Endothelial cell of umbilical vein (primary cell): ENCODE measurements at regions not wholly inside any gene's neighbourhood (a gene's known extent, or its start where the extent isn't known, plus 50 kb on each side); places are given as distances from the start of the nearest gene placed in this dataset.

Source experiments
- BruUV-seq: library from RNA; stranded (reverse); fragments of 400-500 nt; replicated peaks from 2 replicates; lab custom pipeline; 2021; lab: Mats Ljungman, UMichigan
- CTCF ChIA-PET: fragments of 300-600, 350-600 bp; sonication (Branson Sonifier 250); formaldehyde crosslinking; loops from one replicate; lab custom pipeline; 2021; ENCODE audit warnings: antibody characterized with exemption, inconsistent platforms; lab: Charles Lee
- POLR2A ChIA-PET: fragments of 300-600, 350-600 bp; sonication (Branson Sonifier 250); formaldehyde crosslinking; loops from one replicate; lab custom pipeline; 2021; ENCODE audit warnings: antibody characterized with exemption, inconsistent platforms; lab: Charles Lee
- DNase-seq: peaks from one replicate; pipeline ENCODE4 v3.0.0-alpha.2; 2011; ENCODE audit warnings: low read depth, low spot score
- FAIRE-seq: peaks from 2 replicates; lab custom pipeline; 2011; peaks lifted over from hg19 to GRCh38; lab: Jason Lieb, UNC
- H2AFZ ChIP-seq: 2 replicates; pipeline ENCODE4 v1.6.0; 2012; ENCODE audit warnings: low read depth, low read length, control low read depth, inconsistent platforms
- H3K27ac ChIP-seq: 2 replicates; pipeline ENCODE4 v1.5.1; 2011; ENCODE audit warnings: low read depth, mild to moderate bottlenecking, control low read depth, low read length, moderate library complexity; ENCODE audit not compliant: insufficient read depth
- H3K27me3 ChIP-seq, 2 experiments: 2 replicates each; pipeline versions ENCODE4 v1.6.0 to v1.6.1; 2011; ENCODE audit warnings: low read length in 2 of 2, mixed read lengths in 1 of 2; ENCODE audit not compliant: control insufficient read depth in 2 of 2, insufficient read depth in 2 of 2
- H3K36me3 ChIP-seq, 2 experiments: 2 replicates in 1 of 2; 3 replicates in 1 of 2; pipeline ENCODE4 v1.5.1; 2011; ENCODE audit warnings: low read length in 2 of 2, mild to moderate bottlenecking in 1 of 2, moderate library complexity in 1 of 2; ENCODE audit not compliant: control insufficient read depth in 2 of 2, insufficient read depth in 2 of 2; ENCODE audit errors: extremely low read depth in 1 of 2
- H3K4me1 ChIP-seq: 3 replicates; pipeline ENCODE4 v1.5.1; 2011; ENCODE audit warnings: mild to moderate bottlenecking, low read length; ENCODE audit not compliant: control insufficient read depth, insufficient read depth; ENCODE audit errors: extremely low read depth
- H3K4me2 ChIP-seq: 2 replicates; pipeline ENCODE4 v1.6.1; 2011; ENCODE audit warnings: low read length, control low read depth, mixed read lengths; ENCODE audit not compliant: insufficient read depth
- H3K4me3 ChIP-seq, 3 experiments: fragments of 200-600 bp in 1 of 3; sonication (generic), shearing (Covaris generic) in 1 of 3; replicated peaks in 1 of 3; 2 replicates each; pipeline ENCODE4 v1.5.1; 2011 to 2016; ENCODE audit warnings: control low read depth in 3 of 3, low read length in 3 of 3, mild to moderate bottlenecking in 2 of 3, inconsistent platforms in 1 of 3, low read depth in 1 of 3, moderate library complexity in 1 of 3; ENCODE audit not compliant: insufficient read depth in 1 of 3
- H3K79me2 ChIP-seq: 2 replicates; pipeline ENCODE4 v1.6.0; 2012; ENCODE audit warnings: low read length, inconsistent platforms; ENCODE audit not compliant: control insufficient read depth, insufficient read depth
- H3K9ac ChIP-seq: replicated peaks from 2 replicates; pipeline ENCODE3; 2011; ENCODE audit warnings: low read length, control low read depth; ENCODE audit not compliant: insufficient read depth; ENCODE audit errors: extremely low read depth
- H3K9me1 ChIP-seq: replicated peaks from 3 replicates; pipeline ENCODE4 v1.6.0; 2011; ENCODE audit warnings: mild to moderate bottlenecking, low read length; ENCODE audit not compliant: control insufficient read depth, insufficient read depth; ENCODE audit errors: extremely low read depth
- H3K9me3 ChIP-seq: replicated peaks from 2 replicates; pipeline ENCODE4 v1.5.1; 2012; ENCODE audit warnings: low read length, inconsistent platforms; ENCODE audit not compliant: control insufficient read depth, insufficient read depth
- H4K20me1 ChIP-seq: replicated peaks from 2 replicates; pipeline ENCODE3; 2011; ENCODE audit warnings: mild to moderate bottlenecking, low read length; ENCODE audit not compliant: control insufficient read depth, insufficient read depth; ENCODE audit errors: extremely low read depth
- EZH2 ChIP-seq: IDR thresholded peaks from 2 replicates; pipeline ENCODE4 v1.6.1; 2012; ENCODE audit warnings: borderline replicate concordance, low read depth, mild to moderate bottlenecking, moderate library complexity, low read length, inconsistent platforms; ENCODE audit not compliant: severe bottlenecking
- FOS ChIP-seq: IDR thresholded peaks from 2 replicates; pipeline ENCODE4 v1.6.1; 2011; ENCODE audit warnings: mild to moderate bottlenecking, low read length, moderate library complexity, borderline replicate concordance; ENCODE audit not compliant: insufficient read depth
- GATA2 ChIP-seq: IDR thresholded peaks from 2 replicates; pipeline ENCODE4 v1.7.0; 2011; ENCODE audit warnings: low read depth, mild to moderate bottlenecking, moderate library complexity, mixed read lengths, low read length; ENCODE audit not compliant: insufficient read length, insufficient read depth
- JUN ChIP-seq: IDR thresholded peaks from 2 replicates; pipeline ENCODE4 v1.6.1; 2011; ENCODE audit warnings: borderline replicate concordance, low read depth; ENCODE audit not compliant: insufficient read length, insufficient read depth
- MYC ChIP-seq: IDR thresholded peaks from one replicate; pipeline ENCODE4 v1.6.1; 2011; ENCODE audit warnings: mild to moderate bottlenecking, low read depth, low read length
- POLR2A ChIP-seq: IDR thresholded peaks from 2 replicates; pipeline ENCODE4 v1.6.1; 2012; ENCODE audit warnings: low read depth, mild to moderate bottlenecking, control low read depth, low read length
- POLR2AphosphoS5 ChIP-seq: IDR thresholded peaks from 2 replicates; pipeline ENCODE4 v1.6.1; 2012; ENCODE audit warnings: low read depth, mild to moderate bottlenecking, control low read depth, low read length, moderate library complexity; ENCODE audit not compliant: insufficient read depth
- dilution Hi-C: fragments of 300-500 bp; cut with MboI; formaldehyde crosslinking; loops from one replicate; pipeline ENCODE4 v1.15.0; 2019; ENCODE audit warnings: low sequenced_read_pairs; ENCODE audit not compliant: extremely low pct_ligation_motif_present
- intact Hi-C: fragments of 100-400 bp; cut with micrococcal nuclease; formaldehyde crosslinking; loops from one replicate; pipeline ENCODE4 v1.10.0; 2022
- TF ChIP-seq, protein P1 (sequence below): IDR thresholded peaks from 2 replicates; pipeline ENCODE4 v1.6.1; 2011; ENCODE audit not compliant: insufficient read depth, insufficient read length
- TF ChIP-seq, protein P2 (sequence below), 2 donors: IDR thresholded peaks; 1 replicate in 1 of 2; 2 replicates in 1 of 2; pipeline ENCODE4 v1.5.1; 2011; ENCODE audit warnings: low read length in 2 of 2, mild to moderate bottlenecking in 2 of 2, moderate library complexity in 2 of 2, control low read depth in 1 of 2, inconsistent platforms in 1 of 2, low read depth in 1 of 2; ENCODE audit not compliant: insufficient read depth in 1 of 2; ENCODE audit errors: extremely low read depth in 1 of 2

DNA sequence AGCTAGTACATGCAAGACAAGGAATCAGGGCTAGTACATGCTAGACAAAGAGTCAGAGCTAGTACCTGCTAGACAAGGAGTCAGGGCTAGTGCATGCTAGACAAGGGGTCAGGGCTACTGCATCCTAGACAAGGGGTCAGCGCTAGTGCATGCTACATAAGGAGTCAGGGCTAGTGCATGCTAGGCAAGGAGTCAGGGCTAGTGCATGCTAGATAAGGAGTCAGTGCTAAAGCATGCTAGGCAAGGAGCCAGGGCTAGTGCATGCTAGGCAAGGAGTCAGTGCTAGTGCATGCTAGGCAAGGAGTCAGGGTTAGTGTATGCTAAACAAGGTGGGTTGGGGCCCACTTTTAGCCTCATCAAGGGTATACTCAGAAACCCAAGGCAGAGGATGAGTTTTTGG is 90.1 kb upstream of the FAM136A start:
- Histone ChIP-seq H3K36me3 (no peaks in the 10 kb centered on the region), H3K79me2 (no peaks in the 10 kb centered on the region), H3K4me3 (no peak overlapping the region), H3K4me1 (no peaks in the 10 kb centered on the region), H3K4me2 (no peak overlapping the region), H3K9me1 (no peaks in the 10 kb centered on the region), H3K9me3 (no peaks in the 10 kb centered on the region), H3K27me3 (peaks cover 6 to 11% of the 10 kb centered on the region in 2 experiments), H4K20me1 (no peaks in the 10 kb centered on the region), H3K9ac (no peak overlapping the region), H3K27ac (no peak overlapping the region), H2AFZ (no peak overlapping the region)
- intact Hi-C loops (no loop called here), dilution Hi-C loops (no loop called here)
- TF ChIP-seq, protein P1, sequence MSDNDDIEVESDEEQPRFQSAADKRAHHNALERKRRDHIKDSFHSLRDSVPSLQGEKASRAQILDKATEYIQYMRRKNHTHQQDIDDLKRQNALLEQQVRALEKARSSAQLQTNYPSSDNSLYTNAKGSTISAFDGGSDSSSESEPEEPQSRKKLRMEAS, result no peak
- TF ChIP-seq EZH2, result no peak
- TF ChIP-seq MYC, result no peak
- TF ChIP-seq GATA2, result no peak
- TF ChIP-seq, protein P2, sequence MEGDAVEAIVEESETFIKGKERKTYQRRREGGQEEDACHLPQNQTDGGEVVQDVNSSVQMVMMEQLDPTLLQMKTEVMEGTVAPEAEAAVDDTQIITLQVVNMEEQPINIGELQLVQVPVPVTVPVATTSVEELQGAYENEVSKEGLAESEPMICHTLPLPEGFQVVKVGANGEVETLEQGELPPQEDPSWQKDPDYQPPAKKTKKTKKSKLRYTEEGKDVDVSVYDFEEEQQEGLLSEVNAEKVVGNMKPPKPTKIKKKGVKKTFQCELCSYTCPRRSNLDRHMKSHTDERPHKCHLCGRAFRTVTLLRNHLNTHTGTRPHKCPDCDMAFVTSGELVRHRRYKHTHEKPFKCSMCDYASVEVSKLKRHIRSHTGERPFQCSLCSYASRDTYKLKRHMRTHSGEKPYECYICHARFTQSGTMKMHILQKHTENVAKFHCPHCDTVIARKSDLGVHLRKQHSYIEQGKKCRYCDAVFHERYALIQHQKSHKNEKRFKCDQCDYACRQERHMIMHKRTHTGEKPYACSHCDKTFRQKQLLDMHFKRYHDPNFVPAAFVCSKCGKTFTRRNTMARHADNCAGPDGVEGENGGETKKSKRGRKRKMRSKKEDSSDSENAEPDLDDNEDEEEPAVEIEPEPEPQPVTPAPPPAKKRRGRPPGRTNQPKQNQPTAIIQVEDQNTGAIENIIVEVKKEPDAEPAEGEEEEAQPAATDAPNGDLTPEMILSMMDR (IDR thresholded peaks at IDR 0.05; ENCODE audit: extremely low read depth in 1 of 2, insufficient read depth in 1 of 2, low read depth in 1 of 2, low read length in 2 of 2), result no peak
- TF ChIP-seq POLR2A, result no peak
- CTCF ChIA-PET, result no interaction called here
- BruUV-seq, result no TSS peak
- FAIRE-seq (no peak), DNase-seq (no peak)
- POLR2A ChIA-PET, result no interaction called here

DNA sequence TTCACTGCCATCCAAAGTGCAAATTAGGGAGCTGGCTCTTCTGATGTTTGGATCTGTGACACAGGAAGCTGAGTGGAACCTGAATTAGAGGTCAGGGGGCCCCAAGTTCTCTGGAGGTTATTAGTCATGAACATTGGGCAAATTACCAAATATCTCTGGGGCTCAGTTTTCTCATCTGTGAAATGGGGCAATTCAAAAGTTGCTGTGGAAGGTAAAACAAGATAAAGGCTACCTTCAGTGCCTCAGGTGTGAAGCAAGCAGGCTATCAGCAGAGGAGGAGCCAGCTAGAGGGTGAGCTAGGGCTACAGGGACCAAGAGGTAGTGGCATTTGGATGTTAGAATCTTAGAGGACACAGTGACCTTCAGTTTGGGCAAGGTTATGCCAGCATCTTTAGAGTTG is 89.4 kb upstream of the FAM136A start:
- dilution Hi-C loops (no loop called here), intact Hi-C loops (no loop called here)
- Histone ChIP-seq H3K79me2 (no peaks in the 10 kb centered on the region), H3K9me3 (no peaks in the 10 kb centered on the region), H3K9me1 (no peaks in the 10 kb centered on the region), H3K27me3 (peaks cover 6 to 9% of the 10 kb centered on the region in 2 experiments), H4K20me1 (no peaks in the 10 kb centered on the region), H3K36me3 (no peaks in the 10 kb centered on the region), H3K4me1 (no peaks in the 10 kb centered on the region), H2AFZ (no peak overlapping the region), H3K27ac (no peak overlapping the region), H3K4me2 (no peak overlapping the region), H3K9ac (no peak overlapping the region), H3K4me3 (no peak overlapping the region)
- ChIA-PET CTCF (no interaction called here), POLR2A (no interaction called here)
- TF ChIP-seq POLR2AphosphoS5, result no peak
- TF ChIP-seq, protein P1, result no peak
- no peak for TF ChIP-seq JUN
- no peak for TF ChIP-seq POLR2A
- TF ChIP-seq, protein P2 (IDR thresholded peaks at IDR 0.05; ENCODE audit: extremely low read depth in 1 of 2, insufficient read depth in 1 of 2, low read depth in 1 of 2, low read length in 2 of 2), result no peak
- TF ChIP-seq MYC, result no peak
- no peak for TF ChIP-seq EZH2
- TF ChIP-seq FOS, result no peak
- TF ChIP-seq GATA2, result no peak
- no peak for FAIRE-seq
- no peak for DNase-seq
- no TSS peak for BruUV-seq
